Dendritic cell treated with granulocyte-macrophage colony-stimulating factor and Interleukin-4, amounts not matched to agents 40 ng/mL and 50 ng/mL, for 4 days (primary cell): ENCODE measurements at regions not wholly inside any gene's neighbourhood (a gene's known extent, or its start where the extent isn't known, plus 50 kb on each side); places are given as distances from the start of the nearest gene placed in this dataset.

Experiments used
- H3K27ac Mint-ChIP-seq: one replicate; pipeline ENCODE4 v1.8.0; 2022; ENCODE audit warnings: mild to moderate bottlenecking, mixed read lengths
- H3K27me3 Mint-ChIP-seq: one replicate; pipeline ENCODE4 v1.8.0; 2022; ENCODE audit warnings: mild to moderate bottlenecking, mixed read lengths
- H3K36me3 Mint-ChIP-seq: one replicate; pipeline ENCODE4 v1.8.0; 2022; ENCODE audit warnings: low read depth, mixed read lengths
- H3K4me1 Mint-ChIP-seq: one replicate; pipeline ENCODE4 v1.8.0; 2022; ENCODE audit warnings: low read depth, mixed read lengths
- H3K4me3 Mint-ChIP-seq: one replicate; pipeline ENCODE4 v1.8.0; 2022; ENCODE audit warnings: mild to moderate bottlenecking, moderate library complexity, mixed read lengths
- H3K9me3 Mint-ChIP-seq: one replicate; pipeline ENCODE4 v1.8.0; 2022; ENCODE audit warnings: mixed read lengths
- intact Hi-C: fragments of 100-400 bp; cut with micrococcal nuclease; formaldehyde crosslinking; loops from one replicate; pipeline ENCODE4 v1.15.0; 2022

DNA sequence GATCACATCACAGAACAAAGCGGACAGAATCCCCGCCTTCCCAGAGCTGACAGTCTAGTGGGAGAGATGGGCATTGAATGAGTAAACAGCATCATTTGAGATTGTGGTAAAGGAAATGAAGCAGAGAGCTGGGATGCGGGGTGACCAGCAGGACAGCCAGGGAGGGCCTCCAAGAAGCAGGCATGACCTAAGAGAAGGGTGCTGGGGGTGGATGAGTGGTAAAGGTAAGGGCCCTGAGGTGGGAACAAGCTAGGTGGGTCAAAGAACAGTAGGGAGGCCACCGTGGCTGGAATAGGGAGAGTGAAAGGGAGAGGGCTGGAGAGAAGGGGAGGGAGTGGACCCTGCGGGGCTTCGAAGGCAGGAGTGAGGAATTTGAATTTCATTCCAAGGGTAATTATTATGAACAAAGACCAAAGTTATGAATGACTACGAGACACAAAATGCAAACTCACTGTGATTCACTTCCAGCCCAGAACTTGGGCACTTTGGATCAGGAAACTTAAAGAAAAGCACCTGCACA is 61.4 kb downstream of the CEBPB start:
- no peaks in the 10 kb centered on the region for H3K9me3 Mint-ChIP-seq
- peaks cover 55% of the 10 kb centered on the region for H3K4me1 Mint-ChIP-seq
- H3K27me3 Mint-ChIP-seq: peaks cover 2% of the 10 kb centered on the region
- H3K36me3 Mint-ChIP-seq: no peaks in the 10 kb centered on the region
- peak overlapping the region; percentile 33 for H3K27ac Mint-ChIP-seq
- intact Hi-C loops: no loop called here
- H3K4me3 Mint-ChIP-seq: no peak overlapping the region

DNA sequence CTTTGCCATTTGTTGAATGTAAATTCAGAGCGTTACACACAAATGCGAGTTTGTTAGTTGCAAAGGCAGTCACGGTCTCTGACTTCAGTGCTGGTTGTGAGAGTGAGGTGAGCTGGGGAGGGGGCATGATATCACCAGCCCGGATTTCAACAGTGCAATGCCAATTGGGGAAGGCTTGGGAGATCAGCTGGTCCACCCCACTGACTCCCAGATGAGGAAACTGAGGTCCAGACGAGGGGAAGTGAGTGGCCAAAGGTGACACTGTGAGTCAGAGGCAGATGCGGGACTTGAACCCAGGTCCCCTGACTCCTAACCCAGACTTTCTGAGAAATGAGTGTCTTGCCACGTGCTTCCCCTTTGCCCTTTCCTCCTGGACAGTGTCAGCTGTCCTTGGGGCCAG is 62.1 kb downstream of the CEBPB start:
- H3K4me3 Mint-ChIP-seq: no peak overlapping the region
- no peaks in the 10 kb centered on the region for H3K36me3 Mint-ChIP-seq
- peak overlapping the region; percentile 37 for H3K27ac Mint-ChIP-seq
- H3K9me3 Mint-ChIP-seq: no peaks in the 10 kb centered on the region
- intact Hi-C loops: no loop called here
- peaks cover 2% of the 10 kb centered on the region for H3K27me3 Mint-ChIP-seq
- H3K4me1 Mint-ChIP-seq: peaks cover 57% of the 10 kb centered on the region

DNA sequence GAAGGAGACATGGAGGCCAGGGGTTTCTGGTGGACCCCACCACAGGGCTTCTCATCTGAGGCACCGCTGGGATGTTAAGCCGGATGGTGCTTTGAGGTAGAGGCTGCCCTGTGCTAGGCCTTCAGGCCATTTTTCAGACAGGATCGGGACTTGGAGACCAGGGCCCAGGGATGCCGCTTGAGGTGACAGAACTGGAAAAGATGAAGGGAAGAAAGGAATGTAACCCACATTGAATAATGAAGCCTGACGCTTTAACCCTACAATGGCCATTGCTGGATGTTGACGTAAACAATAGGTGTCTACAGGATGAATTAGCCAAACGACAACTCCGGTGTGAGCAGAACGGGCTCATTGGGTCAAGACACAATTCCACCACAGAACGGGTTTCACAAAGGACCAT is 62.5 kb downstream of the CEBPB start:
- H3K4me1 Mint-ChIP-seq: peaks cover 57% of the 10 kb centered on the region
- H3K27ac Mint-ChIP-seq: peak overlapping the region; percentile 37
- H3K27me3 Mint-ChIP-seq: no peaks in the 10 kb centered on the region
- intact Hi-C loops: no loop called here
- H3K4me3 Mint-ChIP-seq: no peak overlapping the region
- no peaks in the 10 kb centered on the region for H3K9me3 Mint-ChIP-seq
- no peaks in the 10 kb centered on the region for H3K36me3 Mint-ChIP-seq

DNA sequence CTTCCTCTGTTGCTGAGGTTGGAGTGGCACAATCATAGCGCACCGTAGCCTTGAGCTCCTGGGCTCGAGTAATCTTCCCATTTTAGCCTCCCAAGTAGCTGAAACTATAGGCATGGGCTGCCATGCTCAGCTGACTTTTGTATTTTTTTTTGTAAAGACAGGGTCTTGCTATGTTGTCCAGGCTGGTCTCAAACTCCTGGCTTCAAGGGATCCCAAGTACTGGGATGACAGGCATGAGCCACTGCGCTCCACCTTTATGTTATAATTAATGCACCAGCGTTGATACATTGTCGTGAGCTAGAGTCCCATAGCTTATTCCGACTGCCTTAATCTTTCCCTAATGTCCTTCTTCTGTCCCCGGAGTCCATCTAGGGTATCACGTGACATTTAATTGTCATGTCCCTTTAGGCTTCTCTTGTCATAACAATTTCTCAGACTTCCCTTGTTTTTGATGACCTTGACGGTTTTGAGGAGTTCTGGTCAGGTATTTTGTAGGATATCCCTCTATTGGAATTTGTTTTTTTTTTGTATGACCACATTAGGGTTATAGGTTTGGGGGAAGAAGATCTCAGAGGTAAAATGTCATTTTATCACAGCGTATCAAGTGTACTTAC is 63.9 kb downstream of the CEBPB start:
- intact Hi-C loops: no loop called here
- H3K36me3 Mint-ChIP-seq: no peaks in the 10 kb centered on the region
- H3K4me3 Mint-ChIP-seq: no peak overlapping the region
- peaks cover 61% of the 10 kb centered on the region for H3K4me1 Mint-ChIP-seq
- H3K27me3 Mint-ChIP-seq: no peaks in the 10 kb centered on the region
- H3K27ac Mint-ChIP-seq: no peak overlapping the region
- H3K9me3 Mint-ChIP-seq: no peaks in the 10 kb centered on the region

DNA sequence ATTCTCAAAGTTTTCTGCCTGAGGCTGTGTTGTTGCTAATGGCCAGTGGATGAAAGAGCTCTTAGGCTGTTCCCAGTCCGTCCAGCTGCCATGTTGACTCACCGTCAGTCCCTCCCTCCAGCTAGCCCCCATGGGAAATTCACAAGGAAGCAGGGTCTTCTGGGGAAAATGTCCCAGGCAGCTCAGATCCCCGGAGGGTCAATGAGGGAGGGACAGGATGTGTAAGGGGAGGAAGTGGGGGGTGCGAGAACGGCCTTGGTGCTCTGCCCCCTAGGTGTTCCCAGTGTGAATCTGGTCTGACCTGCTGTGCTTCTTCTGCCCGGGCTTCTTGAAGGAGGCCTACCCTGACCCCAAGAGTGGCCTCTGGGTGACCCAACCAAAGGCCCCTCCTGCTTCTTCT is 65.9 kb downstream of the CEBPB start:
- peak overlapping the region; percentile 38 for H3K27ac Mint-ChIP-seq
- H3K9me3 Mint-ChIP-seq: no peaks in the 10 kb centered on the region
- H3K4me3 Mint-ChIP-seq: no peak overlapping the region
- no peaks in the 10 kb centered on the region for H3K27me3 Mint-ChIP-seq
- no peaks in the 10 kb centered on the region for H3K36me3 Mint-ChIP-seq
- intact Hi-C loops: no loop called here
- peaks cover 70% of the 10 kb centered on the region for H3K4me1 Mint-ChIP-seq

DNA sequence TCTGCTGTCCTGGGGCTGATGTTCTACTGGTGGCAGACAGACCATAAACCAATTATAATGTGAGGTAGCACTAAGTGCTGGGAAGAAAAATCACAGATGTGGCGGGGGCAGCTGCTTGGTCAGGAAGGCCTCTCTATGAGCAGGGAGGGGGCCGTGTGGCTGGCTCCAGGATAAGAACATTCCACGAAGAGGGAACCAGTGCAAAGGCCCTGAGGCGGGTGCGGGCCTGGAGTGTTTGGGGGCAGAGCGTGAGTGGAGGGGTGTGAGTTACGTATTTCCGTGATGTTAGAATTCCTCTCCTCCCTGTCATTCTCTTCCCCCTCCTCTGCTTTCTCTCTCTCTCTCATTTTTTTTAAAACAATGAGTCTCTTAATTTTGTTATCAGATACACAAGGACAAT is 67.2 kb downstream of the CEBPB start:
- Mint-ChIP-seq H3K4me3 (no peak overlapping the region), H3K27me3 (no peaks in the 10 kb centered on the region), H3K27ac (peak overlapping the region; percentile 89), H3K9me3 (no peaks in the 10 kb centered on the region), H3K36me3 (no peaks in the 10 kb centered on the region), H3K4me1 (peaks cover 68% of the 10 kb centered on the region)
- intact Hi-C loops: no loop called here

DNA sequence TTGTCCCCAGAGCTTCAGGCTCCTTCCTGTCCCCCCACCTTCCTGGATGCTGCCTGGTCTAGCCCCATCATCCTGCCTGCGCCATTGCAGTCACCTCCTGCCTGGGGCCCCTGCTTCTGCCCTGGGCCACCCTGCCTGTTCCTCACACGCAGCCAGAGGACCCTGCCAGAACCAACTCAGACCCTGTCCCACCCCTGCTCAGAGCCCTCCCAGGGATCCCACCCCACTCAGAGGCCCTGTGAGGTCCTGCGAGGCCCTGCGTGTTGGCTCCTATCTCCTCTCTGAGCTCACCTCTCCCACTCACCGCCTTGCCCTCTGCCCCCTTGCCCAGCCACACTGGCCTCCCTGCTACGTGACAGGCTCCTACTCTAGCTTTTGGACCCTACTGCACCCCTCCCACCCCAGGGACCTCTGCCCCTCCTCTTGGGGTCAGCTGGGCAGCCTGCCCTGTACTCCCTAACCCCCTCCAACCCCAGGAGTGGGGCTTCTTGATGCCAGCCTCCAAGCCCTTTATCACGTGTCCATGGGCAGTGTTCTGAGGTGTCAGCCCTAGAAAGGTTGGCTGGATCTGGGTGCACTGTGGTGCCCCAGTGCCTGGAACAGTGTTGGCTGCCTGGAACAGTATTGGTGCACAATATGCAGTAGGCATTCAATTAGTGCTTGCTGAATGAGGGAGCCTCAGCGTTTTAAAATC is 68.3 kb downstream of the CEBPB start:
- Mint-ChIP-seq H3K36me3 (no peaks in the 10 kb centered on the region), H3K27me3 (no peaks in the 10 kb centered on the region), H3K4me1 (peaks cover 63% of the 10 kb centered on the region), H3K27ac (peak overlapping the region; percentile 89), H3K4me3 (no peak overlapping the region), H3K9me3 (no peaks in the 10 kb centered on the region)
- intact Hi-C loops: no loop called here

DNA sequence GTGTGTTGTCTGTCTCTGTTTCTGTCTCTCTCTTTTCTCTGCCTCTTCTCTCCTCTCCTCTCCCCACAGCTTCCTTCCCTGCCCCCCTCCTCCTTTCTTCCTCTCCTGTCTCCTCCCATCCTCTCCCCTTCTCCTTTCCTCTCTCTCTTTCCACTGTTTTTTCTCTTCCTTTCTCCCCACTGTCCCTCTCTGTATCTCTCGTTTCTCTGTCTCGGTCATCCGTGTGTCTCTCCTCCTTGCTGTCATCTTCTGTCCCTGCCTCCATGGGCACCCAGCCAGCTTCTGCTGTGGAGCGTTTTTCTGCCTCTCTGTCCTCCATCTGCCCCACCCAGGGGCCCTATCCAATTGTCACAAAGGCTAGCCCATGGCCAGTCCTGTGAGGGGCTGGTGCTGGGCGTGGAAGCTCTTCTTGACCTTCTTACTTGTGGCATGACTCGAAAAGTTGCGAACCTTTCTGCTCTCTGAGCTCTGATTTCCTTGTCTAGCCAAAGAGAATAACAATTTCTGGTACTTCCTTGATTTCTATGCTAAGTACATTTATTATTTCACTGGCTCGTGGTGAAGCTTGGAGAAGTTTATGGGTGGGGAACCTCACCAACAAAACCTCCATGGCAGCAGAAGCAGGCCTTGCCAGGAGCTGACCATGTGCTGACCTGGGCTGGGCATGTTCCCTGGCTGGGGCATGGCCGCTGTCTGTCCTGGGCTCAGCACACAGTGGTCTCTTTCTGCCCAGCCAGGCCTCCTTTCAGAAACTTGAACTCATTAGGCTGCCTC is 69.3 kb downstream of the CEBPB start:
- peaks cover 63% of the 10 kb centered on the region for H3K4me1 Mint-ChIP-seq
- H3K4me3 Mint-ChIP-seq: peak overlapping the region; percentile 57
- H3K27ac Mint-ChIP-seq: peak overlapping the region; percentile 89
- no peaks in the 10 kb centered on the region for H3K36me3 Mint-ChIP-seq
- H3K27me3 Mint-ChIP-seq: no peaks in the 10 kb centered on the region
- no peaks in the 10 kb centered on the region for H3K9me3 Mint-ChIP-seq
- intact Hi-C loops: no loop called here

DNA sequence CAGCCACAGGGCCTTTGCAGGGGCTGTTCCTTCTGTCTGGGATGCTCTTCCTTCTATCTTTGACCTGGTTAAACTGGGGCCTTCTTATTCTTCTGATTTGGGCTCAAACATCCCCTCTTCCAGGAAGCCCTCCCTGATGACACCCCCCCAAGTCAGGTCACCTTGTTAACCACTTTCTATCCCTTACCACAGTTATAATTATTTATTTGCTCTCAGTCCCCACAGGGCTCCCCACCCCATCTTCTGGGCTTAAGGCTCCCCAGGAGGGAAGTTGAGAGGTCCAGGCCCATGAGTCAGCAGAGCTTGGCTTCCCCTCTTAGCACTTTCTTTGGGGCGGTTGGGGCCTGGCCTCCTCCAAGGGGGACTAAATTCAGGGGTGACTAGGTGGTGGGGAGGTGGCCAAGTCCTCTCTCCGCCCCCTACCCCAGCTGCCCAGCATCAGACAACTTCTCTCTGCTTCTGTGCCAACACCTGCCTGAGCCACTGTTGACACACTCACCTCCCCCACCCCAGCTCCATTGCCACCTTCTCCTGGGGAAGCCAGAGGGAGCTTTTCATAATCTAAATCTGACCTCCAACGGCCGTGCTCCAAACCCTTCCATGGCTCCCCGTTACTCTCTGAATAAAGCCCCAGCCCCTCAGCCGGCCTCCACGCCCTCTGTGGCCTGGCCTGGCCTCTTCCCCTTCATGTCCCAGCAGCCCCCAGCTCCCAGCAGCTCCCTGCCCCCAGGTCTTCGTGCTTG is 70.0 kb downstream of the CEBPB start:
- Mint-ChIP-seq H3K27ac (peak overlapping the region; percentile 89), H3K4me1 (peaks cover 70% of the 10 kb centered on the region), H3K4me3 (no peak overlapping the region), H3K9me3 (no peaks in the 10 kb centered on the region), H3K36me3 (no peaks in the 10 kb centered on the region), H3K27me3 (no peaks in the 10 kb centered on the region)
- intact Hi-C loops: no loop called here

DNA sequence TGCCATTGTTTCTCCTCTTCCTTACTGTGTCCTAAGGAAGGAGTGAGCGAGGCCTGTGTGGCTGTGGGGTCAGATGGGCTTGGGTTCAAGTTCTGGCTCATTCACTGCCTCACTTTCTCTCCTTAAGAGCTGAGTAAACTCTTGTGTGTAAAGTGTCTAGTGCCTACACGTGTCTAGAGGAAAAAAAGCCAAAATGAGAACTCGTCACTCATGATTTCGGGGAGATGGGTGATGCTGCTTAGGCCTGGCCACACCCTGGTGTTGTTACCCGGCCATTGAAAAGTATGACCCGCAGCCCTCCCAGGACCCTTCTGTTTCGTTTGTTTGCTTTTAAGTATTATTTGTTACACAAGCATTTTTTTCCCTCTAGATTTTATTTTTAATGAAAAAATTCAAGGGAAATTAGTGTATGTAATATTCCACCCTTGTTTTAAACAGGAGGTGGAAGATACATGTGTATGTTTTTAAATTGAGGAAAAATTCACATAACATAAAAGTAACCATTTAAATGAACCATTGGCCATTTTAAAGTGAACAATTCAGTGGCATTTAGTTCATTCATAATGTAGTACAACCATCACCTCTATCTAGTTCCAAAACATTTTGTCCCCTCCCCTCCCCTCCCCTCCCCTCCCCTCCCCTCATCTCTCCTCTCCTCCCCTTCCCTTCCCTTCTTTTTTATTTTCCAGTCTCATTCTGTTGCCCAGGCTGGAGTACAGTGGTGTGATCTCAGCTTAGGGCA is 71.0 kb downstream of the CEBPB start:
- H3K27ac Mint-ChIP-seq: peak overlapping the region; percentile 89
- intact Hi-C loops: no loop called here

DNA sequence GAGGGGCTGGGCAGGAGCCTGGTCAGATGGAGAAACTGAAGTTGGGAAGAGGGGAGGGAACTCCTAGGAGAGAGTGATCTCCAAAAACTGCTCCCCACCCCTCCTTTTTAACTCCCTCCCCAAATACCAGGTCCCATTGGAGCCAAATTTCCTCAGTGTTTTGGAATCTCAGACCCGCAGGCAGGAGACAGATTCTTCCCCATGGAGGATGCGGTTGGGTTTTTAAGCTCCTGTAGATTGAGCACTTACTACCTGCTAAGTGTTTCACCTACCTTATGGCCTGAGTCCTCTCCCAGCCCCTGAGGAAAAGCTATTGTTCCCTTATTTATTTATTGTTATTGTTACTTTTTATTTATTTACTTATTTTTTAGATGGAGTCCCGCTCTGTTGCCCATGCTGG is 73.2 kb downstream of the CEBPB start:
- H3K27ac Mint-ChIP-seq: peak overlapping the region; percentile 77
- peaks cover 72% of the 10 kb centered on the region for H3K4me1 Mint-ChIP-seq
- intact Hi-C loops: no loop called here
- H3K4me3 Mint-ChIP-seq: no peak overlapping the region
- H3K36me3 Mint-ChIP-seq: no peaks in the 10 kb centered on the region
- no peaks in the 10 kb centered on the region for H3K27me3 Mint-ChIP-seq
- no peaks in the 10 kb centered on the region for H3K9me3 Mint-ChIP-seq

More for the DNA sequence above, 71.0 kb downstream of the CEBPB start:
- Mint-ChIP-seq H3K36me3 (no peaks in the 10 kb centered on the region), H3K27me3 (no peaks in the 10 kb centered on the region), H3K4me1 (peaks cover 73% of the 10 kb centered on the region), H3K4me3 (no peak overlapping the region), H3K9me3 (no peaks in the 10 kb centered on the region)

DNA sequence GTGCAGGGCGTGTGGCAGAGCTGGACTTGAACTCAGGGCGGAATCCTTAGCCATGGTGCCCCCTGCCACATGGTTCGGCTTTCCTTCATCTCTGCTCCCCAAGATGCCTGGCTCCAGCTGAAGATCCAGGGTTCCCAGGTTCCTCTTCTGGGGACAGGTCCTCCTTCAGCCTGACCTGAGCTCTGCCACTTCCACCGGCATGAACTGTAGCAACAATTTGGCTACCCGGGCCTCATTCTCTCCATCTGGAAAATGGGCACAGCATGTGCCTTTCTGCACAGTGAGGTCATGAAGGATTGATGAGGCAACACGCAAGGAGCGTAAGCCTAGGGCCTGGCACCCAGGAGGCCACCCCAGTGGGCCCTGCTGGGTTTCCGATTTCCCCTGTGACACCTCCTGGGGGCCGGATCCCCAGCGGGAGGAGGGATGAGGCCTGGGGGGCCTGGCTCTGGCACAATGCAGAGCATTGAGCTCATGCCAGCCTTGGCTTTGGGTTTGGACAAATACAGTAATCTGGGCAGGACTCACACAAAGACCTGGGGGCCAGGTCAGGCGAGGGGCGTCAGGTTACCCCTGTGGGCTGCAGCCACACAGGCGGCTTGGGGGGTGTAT is 74.0 kb downstream of the CEBPB start:
- Mint-ChIP-seq H3K27ac (peak overlapping the region; percentile 77), H3K4me1 (peaks cover 70% of the 10 kb centered on the region), H3K4me3 (no peak overlapping the region), H3K27me3 (no peaks in the 10 kb centered on the region), H3K9me3 (no peaks in the 10 kb centered on the region), H3K36me3 (no peaks in the 10 kb centered on the region)
- intact Hi-C loops: no loop called here
